ENCODE measurements at regions not wholly inside any gene's neighbourhood (a gene's known extent, or its start where the extent isn't known, plus 50 kb on each side); places are given as distances from the start of the nearest gene placed in this dataset.
"Not testable (repeated sequence)": the region's sequence is repeated elsewhere in the genome, so short reads cannot be mapped to it uniquely, and the experiment has no call there.

- DNase-seq (ENCODE audit: low spot score): no peak
Observed at GRCh38 chr19:30817965-30818567, 445.9 kb downstream of the ZNF536 start.

DNA sequence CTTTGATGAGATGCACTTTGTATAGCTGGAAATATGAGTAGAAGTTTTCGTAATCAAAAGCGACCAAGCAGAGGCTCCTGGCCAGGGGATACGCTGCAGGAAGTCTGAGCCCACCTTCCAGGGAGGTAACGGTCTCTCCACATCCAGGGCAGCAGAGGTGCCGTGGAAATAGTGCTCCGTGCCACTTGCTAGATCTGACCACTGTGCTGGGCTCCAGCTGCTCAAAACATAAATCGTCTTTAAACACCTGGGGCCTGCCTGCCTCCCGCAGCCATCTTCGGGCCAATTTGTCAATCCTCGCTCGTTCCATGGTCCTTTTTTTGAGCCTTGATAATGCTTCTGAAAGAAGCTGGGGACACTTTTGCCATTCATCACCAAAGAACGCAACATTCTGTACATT is 445.0 kb downstream of the ZNF536 start:
- DNase-seq (ENCODE audit: low spot score): no peak

DNA sequence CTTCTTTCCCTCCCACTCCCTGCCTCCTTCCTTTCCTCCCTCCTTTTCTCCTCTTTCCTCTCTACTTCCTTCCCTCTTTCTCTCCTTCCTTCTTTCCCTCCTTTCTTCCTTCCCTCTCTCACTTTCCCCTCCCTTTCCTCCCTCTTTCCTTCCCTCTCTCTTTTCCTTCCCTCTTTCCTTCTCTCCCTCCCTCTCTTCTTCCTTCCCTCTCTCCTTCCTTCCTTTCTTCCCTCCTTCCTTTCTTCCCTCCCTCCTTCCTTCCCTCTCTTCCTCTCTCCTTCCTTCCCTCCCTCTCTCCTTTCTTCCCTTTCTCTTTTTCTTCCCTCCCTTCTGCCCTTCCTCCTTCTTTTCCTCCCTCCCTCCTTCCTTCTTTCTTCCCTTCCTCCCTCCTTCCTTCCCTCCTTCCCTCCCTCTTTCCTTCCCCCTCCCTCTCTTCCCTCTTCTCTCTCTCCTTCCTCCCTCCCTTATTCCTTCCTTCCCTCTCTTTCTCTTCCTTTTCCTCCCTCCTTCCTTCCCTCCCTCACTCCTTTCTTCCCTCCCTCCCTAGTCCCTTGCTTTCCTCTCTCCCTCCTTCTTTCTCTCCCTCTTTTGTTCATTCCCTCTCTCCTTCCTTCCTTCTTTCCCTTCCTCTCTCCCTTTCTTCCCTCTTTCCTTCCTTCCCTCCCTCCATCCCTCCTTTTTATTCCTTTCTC is 443.9 kb downstream of the ZNF536 start:
- no peak for DNase-seq (ENCODE audit: low spot score)

DNA sequence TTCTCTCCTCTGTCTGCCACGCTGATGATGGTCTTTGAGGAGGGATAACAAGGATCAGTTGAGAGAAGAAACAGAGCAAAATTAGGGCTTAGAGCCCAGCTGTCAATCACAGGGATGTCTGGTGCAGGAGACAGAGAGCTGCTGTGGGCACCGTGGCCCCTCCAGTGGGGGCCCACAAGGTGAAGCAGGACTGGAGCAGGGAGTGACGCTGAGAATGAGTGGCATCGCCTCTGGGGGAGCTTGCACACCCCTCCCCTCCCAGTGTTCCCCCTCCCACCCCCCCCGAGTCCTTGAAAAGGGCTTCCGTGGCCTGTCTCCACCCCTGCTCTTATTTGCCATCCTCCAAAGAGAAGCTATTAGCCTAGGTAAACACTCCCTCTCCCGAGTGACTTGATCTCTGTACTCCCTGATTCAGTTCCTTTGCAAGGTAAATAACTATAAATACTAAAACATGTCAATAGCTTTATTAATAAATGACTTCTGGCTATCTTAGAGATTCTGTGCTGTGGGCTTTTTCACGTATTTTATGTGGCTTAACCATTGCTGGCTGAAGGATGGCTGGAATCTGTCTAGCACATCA is 440.0 kb downstream of the ZNF536 start:
- no peak for DNase-seq (ENCODE audit: low spot score)

GRCh38 chr19:30811397-30812098 is 439.4 kb downstream of the ZNF536 start:
- no peak for DNase-seq (ENCODE audit: low spot score)

- DNase-seq (ENCODE audit: low spot score): no peak
Observed at GRCh38 chr19:30810726-30811125, 438.5 kb downstream of the ZNF536 start.

GRCh38 chr19:30807278-30807677 is 435.1 kb downstream of the ZNF536 start:
- DNase-seq (ENCODE audit: low spot score): no peak

DNA sequence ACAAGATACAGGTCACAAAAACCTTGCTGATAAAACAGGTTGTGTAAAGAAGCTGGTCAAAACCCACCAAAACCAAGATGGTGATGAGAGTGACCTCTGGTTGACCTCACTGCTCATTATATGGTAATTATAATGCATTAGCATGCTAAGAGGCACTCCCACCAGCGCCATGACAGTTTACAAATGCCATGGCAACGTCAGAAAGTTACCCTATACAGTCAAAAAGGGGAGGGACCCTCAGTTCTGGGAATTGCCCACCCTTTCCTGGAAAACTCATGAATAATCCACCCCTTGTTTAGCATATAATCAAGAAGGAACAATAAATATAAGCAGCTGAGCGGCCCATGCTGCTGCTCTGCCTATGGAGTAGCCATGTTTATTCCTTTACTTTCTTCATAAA is 434.1 kb downstream of the ZNF536 start:
- no peak for DNase-seq (ENCODE audit: low spot score)

DNA sequence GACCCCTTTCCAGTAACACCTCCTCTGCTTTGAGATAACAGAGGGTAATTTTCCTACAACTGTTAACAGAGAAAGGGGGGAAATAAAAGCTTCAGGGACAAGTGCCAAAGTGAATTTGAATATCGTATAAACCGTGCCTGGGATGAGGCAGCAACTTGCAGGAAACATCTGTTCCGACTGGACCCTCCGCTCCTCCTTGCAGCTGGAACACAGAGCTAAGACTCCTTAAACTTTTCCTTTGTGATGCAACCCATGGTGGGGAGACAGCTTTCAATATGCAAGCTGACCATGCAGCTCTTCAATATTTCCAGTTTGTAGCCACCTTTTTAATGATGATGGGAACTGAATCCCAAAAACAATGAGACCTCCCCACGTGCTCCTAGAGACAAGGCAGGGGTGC is 432.6 kb downstream of the ZNF536 start:
- DNase-seq (ENCODE audit: low spot score): no peak

DNA sequence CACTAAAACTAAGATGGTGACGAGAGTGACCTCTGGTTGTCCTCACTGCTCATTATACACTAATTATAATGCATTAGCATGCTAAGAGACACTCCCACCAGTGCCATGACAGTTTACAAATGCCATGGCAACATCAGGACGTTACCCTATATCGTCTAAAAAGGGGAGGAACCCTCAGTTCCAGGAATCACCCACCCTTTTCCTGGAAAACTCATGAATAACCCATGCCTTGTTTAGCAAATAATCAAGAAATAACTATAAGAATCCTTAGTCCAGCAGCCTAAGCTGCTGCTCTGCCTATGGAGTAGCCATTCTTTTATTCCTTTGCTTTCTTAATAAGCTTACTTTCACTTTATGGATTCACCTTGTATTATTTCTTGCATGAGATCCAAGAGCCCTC is 432.1 kb downstream of the ZNF536 start:
- DNase-seq (ENCODE audit: low spot score): not testable (repeated sequence)

- no peak for DNase-seq (ENCODE audit: low spot score)
Observed at GRCh38 chr19:30802424-30803013, 430.3 kb downstream of the ZNF536 start.

DNA sequence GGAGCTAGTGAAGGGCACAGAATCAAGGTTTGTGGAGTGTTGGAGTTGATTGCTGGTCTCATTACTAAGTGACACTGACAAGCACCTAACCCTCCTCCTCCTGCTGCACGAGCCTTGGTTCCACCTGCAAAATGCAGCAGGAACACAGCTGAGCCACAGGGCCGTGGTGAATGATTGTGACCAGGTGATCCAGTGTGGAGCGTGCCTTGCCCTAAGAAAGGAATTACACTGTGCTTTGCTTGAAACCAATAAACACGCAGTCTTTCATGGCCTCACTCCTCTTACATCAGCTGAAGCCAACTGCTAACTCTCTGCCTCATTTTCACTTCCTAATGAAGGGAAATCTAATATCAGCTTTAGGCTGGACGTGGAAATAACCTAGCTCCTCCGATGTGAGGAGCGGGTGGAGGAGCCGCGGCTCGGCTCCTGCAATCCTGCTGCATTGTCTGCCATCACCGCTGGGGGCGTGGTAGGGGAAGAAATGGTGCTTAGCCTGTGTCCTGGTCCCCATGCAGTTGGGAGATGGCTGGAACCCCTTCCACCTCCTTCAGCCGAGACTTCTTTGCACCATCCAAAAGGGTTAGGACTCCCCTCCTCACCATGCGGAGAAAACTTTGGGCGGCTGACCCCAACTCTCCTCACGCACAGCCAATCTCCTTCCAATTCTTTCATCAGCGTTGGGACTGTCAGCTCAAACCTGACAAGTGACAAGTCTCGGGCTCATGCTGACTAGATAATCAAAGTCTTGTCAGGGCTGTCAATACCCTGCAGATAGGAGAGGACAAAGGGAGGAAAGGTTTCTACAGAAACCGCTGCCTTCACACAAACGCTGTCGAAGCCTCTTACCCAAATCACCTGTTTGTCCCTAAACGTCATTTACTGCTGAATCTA is 427.9 kb downstream of the ZNF536 start:
- peak; percentile 57 for DNase-seq (ENCODE audit: low spot score)

GRCh38 chr19:30795727-30796126 is 423.5 kb downstream of the ZNF536 start:
- DNase-seq (ENCODE audit: low spot score): no peak

- DNase-seq (ENCODE audit: low spot score): no peak
Observed at GRCh38 chr19:30792561-30793505, 420.6 kb downstream of the ZNF536 start.

DNA sequence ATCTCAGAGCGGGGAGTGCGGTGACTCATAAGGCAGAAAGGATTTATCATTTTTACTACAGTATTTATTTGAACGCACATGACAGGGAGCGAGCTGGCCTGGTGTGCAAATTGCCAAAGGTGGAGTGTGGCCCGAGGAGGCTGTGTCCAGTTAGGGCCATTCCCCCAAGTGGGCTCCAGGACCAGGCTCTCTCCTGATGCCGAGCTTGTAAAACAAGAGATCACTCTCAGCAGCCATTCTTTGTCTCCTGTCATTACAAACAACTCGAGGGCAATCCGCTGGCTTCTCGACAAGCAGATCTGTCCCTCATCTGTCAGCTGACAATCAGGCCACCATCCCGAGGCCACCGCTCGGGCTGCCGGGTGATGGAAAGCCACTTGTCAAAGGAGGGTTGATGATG is 418.9 kb downstream of the ZNF536 start:
- no peak for DNase-seq (ENCODE audit: low spot score)

DNA sequence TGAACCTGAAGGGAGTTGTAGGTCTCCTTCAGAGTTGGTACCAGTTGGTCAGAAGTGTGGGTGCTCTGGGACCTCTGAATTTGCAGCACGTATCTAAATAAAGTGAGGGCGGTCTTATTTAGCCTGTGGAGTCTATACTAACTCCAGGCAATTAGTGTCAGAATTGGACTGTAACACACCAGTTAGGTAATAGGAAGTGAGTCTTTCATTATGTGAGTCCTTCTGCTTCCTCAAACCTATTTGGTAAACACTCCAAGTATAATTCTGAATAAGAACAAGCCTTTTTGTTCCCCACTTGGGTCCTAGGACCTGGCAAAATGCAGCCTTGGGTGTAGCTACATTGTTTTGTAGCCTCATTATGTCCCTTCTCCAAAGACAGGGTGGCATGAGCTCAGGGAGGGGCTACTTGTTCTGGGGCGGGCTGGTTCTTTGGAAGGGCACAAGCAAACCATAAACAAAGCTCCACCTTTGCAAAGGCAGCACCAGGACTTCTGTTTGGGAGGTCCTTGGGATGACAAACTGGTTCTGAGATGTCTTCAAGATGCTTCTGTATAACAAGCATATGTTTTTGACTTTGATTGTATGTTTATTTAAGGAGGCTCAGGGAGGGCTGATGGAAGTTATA is 418.0 kb downstream of the ZNF536 start:
- no peak for DNase-seq (ENCODE audit: low spot score)

GRCh38 chr19:30788105-30788765 is 416.1 kb downstream of the ZNF536 start:
- no peak for DNase-seq (ENCODE audit: low spot score)

- DNase-seq (ENCODE audit: low spot score): no peak
Observed at GRCh38 chr19:30785458-30786137, 413.4 kb downstream of the ZNF536 start.
